ENCODE measurements at regions not wholly inside any gene's neighbourhood (a gene's known extent, or its start where the extent isn't known, plus 50 kb on each side); places are given as distances from the start of the nearest gene placed in this dataset.

DNA sequence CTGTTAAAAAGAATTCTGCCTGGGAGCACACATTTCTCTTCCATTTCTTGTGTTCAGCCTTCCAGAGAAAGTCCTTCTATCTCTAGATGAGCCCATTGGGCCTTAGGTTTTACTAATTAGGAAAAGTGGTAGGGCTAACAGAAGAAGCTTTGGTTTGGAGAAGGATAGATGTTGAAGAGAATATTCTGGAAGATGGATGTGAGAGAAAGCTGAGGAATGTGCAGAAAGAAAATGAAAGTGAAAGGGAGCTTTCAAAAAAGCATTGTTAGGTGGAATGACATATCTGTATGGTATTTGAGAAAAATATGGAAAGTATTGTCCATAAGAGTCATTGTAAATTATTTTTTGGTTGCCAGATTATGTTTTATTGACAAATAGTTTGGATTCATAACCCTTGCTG is 474.8 kb upstream of the SLIT2 start (continued):
- TF ChIP-seq NRF1 (conservative IDR thresholded peaks at IDR 0.05; ENCODE audit: low read depth, low read length), result no peak
- no peak for TF ChIP-seq PAX5 (IDR thresholded peaks at IDR 0.05; ENCODE audit: borderline replicate concordance, low read depth, low read length)
- TF ChIP-seq, protein P1, sequence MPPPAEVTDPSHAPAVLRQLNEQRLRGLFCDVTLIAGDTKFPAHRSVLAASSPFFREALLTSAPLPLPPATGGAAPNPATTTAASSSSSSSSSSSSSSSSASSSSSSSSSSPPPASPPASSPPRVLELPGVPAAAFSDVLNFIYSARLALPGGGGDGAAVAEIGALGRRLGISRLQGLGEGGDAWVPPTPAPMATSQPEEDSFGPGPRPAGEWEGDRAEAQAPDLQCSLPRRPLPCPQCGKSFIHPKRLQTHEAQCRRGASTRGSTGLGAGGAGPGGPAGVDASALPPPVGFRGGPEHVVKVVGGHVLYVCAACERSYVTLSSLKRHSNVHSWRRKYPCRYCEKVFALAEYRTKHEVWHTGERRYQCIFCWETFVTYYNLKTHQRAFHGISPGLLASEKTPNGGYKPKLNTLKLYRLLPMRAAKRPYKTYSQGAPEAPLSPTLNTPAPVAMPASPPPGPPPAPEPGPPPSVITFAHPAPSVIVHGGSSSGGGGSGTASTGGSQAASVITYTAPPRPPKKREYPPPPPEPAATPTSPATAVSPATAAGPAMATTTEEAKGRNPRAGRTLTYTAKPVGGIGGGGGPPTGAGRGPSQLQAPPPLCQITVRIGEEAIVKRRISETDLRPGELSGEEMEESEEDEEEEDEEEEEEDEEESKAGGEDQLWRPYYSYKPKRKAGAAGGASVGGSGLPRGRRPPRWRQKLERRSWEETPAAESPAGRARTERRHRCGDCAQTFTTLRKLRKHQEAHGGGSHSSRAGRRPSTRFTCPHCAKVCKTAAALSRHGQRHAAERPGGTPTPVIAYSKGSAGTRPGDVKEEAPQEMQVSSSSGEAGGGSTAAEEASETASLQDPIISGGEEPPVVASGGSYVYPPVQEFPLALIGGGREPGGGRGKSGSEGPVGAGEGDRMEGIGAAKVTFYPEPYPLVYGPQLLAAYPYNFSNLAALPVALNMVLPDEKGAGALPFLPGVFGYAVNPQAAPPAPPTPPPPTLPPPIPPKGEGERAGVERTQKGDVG (CRISPR knock-in tag; IDR thresholded peaks at IDR 0.05), result no peak
- no peak for TF ChIP-seq SIX5 (IDR thresholded peaks at IDR 0.05; ENCODE audit: low read depth, low read length, severe bottlenecking)
- no peak for TF ChIP-seq HDGF (IDR thresholded peaks at IDR 0.05)

DNA sequence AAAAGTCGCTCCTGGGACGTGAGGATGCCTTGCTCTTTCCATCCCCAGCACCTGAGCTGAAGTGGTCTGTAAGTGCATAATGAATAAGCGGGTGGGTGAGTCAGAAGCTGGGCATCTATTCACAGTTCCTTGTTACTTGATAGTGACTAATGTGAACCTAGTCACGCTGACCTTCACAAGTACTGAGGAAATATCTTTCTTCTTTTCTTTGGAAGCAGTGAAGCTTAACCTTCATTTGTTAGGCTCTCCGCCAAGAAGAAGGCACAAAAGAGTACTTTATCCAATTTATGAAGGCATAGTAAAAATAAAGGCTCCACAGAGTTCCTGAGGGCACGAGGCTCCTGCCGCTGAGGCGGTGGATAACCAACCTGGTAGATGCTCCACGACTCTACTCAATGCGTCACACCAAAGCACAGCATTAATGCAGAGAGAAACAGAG is 475.7 kb upstream of the SLIT2 start:
- Histone ChIP-seq H3K79me2 (ENCODE audit: control insufficient read depth, insufficient read depth, low read length) (no peaks in the 10 kb centered on the region), H3K9me3 (replicated peaks; ENCODE audit: control insufficient read depth, insufficient read depth, low read length) (no peaks in the 10 kb centered on the region), H2AFZ (ENCODE audit: control insufficient read depth, low read depth, low read length) (no peak overlapping the region), H3K9ac (ENCODE audit: control insufficient read depth, insufficient read depth, low read length) (no peak overlapping the region), H3K4me1 (ENCODE audit: control insufficient read depth, insufficient read depth, low read length) (no peaks in the 10 kb centered on the region), H3K4me3 (no peak overlapping the region), H3K36me3 (ENCODE audit: control insufficient read depth in 2 of 2, insufficient read depth in 2 of 2, low read length in 1 of 2) (no peaks in the 10 kb centered on the region), H4K20me1 (ENCODE audit: control insufficient read depth, insufficient read depth) (no peaks in the 10 kb centered on the region), H3K27ac (ENCODE audit: control insufficient read depth, insufficient read depth) (no peak overlapping the region), H3K27me3 (replicated peaks in 1 of 2; ENCODE audit: control insufficient read depth in 2 of 2, insufficient read depth in 2 of 2, low read length in 1 of 2) (no peaks in the 10 kb centered on the region), H3K4me2 (ENCODE audit: control insufficient read depth, insufficient read depth) (no peak overlapping the region)
- ChIA-PET RAD21 (ENCODE audit: unreplicated experiment) (no interaction called here), SMC1A (ENCODE audit: uncharacterized antibody, unreplicated experiment) (no interaction called here), CTCF (no interaction called here), POLR2A (no interaction called here)
- BruUV-seq (replicated peaks), result no TSS peak
- intact Hi-C loops (cut with micrococcal nuclease; ENCODE audit: unreplicated experiment) (no loop called here), in situ Hi-C loops (cut with MboI) (no loop called here)
- ATAC-seq (no peak), FAIRE-seq (no peak), DNase-seq (ENCODE audit: low read depth, low spot score) (no peak)
- 23% methylated on average over 10 of the region's 10 CpGs for WGBS (ENCODE audit: insufficient coverage, insufficient replicate concordance, low lambda C conversion rate, missing lambda C conversion rate)
- TF ChIP-seq IRF4 (IDR thresholded peaks at IDR 0.05; ENCODE audit: low read depth, low read length) (no peak), MXI1 (IDR thresholded peaks at IDR 0.05; ENCODE audit: low read depth, low read length) (no peak), SMC3 (IDR thresholded peaks at IDR 0.05; ENCODE audit: borderline replicate concordance, low read length) (no peak), IKZF1 (conservative IDR thresholded peaks at IDR 0.05) (no peak), CEBPB (IDR thresholded peaks at IDR 0.05; ENCODE audit: borderline replicate concordance in 1 of 2, low read depth in 2 of 2, low read length in 2 of 2) (no peak), RBBP5 (conservative IDR thresholded peaks at IDR 0.05) (no peak)
- TF ChIP-seq, protein P2, sequence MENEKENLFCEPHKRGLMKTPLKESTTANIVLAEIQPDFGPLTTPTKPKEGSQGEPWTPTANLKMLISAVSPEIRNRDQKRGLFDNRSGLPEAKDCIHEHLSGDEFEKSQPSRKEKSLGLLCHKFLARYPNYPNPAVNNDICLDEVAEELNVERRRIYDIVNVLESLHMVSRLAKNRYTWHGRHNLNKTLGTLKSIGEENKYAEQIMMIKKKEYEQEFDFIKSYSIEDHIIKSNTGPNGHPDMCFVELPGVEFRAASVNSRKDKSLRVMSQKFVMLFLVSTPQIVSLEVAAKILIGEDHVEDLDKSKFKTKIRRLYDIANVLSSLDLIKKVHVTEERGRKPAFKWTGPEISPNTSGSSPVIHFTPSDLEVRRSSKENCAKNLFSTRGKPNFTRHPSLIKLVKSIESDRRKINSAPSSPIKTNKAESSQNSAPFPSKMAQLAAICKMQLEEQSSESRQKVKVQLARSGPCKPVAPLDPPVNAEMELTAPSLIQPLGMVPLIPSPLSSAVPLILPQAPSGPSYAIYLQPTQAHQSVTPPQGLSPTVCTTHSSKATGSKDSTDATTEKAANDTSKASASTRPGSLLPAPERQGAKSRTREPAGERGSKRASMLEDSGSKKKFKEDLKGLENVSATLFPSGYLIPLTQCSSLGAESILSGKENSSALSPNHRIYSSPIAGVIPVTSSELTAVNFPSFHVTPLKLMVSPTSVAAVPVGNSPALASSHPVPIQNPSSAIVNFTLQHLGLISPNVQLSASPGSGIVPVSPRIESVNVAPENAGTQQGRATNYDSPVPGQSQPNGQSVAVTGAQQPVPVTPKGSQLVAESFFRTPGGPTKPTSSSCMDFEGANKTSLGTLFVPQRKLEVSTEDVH (IDR thresholded peaks at IDR 0.05; ENCODE audit: low read depth, partially characterized antibody), result no peak
- TF ChIP-seq, protein P3, sequence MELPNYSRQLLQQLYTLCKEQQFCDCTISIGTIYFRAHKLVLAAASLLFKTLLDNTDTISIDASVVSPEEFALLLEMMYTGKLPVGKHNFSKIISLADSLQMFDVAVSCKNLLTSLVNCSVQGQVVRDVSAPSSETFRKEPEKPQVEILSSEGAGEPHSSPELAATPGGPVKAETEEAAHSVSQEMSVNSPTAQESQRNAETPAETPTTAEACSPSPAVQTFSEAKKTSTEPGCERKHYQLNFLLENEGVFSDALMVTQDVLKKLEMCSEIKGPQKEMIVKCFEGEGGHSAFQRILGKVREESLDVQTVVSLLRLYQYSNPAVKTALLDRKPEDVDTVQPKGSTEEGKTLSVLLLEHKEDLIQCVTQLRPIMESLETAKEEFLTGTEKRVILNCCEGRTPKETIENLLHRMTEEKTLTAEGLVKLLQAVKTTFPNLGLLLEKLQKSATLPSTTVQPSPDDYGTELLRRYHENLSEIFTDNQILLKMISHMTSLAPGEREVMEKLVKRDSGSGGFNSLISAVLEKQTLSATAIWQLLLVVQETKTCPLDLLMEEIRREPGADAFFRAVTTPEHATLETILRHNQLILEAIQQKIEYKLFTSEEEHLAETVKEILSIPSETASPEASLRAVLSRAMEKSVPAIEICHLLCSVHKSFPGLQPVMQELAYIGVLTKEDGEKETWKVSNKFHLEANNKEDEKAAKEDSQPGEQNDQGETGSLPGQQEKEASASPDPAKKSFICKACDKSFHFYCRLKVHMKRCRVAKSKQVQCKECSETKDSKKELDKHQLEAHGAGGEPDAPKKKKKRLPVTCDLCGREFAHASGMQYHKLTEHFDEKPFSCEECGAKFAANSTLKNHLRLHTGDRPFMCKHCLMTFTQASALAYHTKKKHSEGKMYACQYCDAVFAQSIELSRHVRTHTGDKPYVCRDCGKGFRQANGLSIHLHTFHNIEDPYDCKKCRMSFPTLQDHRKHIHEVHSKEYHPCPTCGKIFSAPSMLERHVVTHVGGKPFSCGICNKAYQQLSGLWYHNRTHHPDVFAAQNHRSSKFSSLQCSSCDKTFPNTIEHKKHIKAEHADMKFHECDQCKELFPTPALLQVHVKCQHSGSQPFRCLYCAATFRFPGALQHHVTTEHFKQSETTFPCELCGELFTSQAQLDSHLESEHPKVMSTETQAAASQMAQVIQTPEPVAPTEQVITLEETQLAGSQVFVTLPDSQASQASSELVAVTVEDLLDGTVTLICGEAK (IDR thresholded peaks at IDR 0.05; ENCODE audit: borderline replicate concordance), result no peak

Data from GM12878 (cell line).